ENCODE measurements at regions not wholly inside any gene's neighbourhood (a gene's known extent, or its start where the extent isn't known, plus 50 kb on each side); places are given as distances from the start of the nearest gene placed in this dataset.

DNA sequence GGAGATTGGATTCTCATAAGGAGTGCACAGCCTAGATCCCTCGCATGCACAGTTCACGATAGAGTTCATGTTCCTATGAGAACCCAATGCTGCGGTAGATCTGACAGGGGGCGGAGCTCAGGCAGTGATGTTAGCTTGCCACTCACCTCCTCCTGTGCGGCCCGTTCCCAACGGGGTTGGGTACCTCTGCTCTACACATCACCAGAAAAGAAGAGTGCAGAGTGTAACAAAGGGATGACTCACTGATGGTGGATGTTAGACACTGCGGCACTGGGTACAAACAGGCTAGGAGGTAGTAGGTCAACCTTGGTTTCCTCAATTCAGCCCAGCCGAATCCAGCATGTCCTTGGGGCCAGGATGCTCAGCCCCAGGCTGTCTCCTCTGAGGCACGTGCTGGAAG is 66.8 kb upstream of the CHST15 start:
- TF ChIP-seq, protein P1, sequence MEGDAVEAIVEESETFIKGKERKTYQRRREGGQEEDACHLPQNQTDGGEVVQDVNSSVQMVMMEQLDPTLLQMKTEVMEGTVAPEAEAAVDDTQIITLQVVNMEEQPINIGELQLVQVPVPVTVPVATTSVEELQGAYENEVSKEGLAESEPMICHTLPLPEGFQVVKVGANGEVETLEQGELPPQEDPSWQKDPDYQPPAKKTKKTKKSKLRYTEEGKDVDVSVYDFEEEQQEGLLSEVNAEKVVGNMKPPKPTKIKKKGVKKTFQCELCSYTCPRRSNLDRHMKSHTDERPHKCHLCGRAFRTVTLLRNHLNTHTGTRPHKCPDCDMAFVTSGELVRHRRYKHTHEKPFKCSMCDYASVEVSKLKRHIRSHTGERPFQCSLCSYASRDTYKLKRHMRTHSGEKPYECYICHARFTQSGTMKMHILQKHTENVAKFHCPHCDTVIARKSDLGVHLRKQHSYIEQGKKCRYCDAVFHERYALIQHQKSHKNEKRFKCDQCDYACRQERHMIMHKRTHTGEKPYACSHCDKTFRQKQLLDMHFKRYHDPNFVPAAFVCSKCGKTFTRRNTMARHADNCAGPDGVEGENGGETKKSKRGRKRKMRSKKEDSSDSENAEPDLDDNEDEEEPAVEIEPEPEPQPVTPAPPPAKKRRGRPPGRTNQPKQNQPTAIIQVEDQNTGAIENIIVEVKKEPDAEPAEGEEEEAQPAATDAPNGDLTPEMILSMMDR (IDR thresholded peaks at IDR 0.05): no peak
- TF ChIP-seq POLR2A (IDR thresholded peaks at IDR 0.05) (no peak), POLR2AphosphoS5 (IDR thresholded peaks at IDR 0.05; ENCODE audit: insufficient read depth in 1 of 2, low read depth in 1 of 2) (no peak)
